Activated naive CD8-positive, alpha-beta T cell treated with anti-CD3 and anti-CD28 coated beads, Interleukin-2, amount 50 U/mL, for 24 hours (primary cell): ENCODE measurements at regions not wholly inside any gene's neighbourhood (a gene's known extent, or its start where the extent isn't known, plus 50 kb on each side); places are given as distances from the start of the nearest gene placed in this dataset.
"Not testable (repeated sequence)": the region's sequence is repeated elsewhere in the genome, so short reads cannot be mapped to it uniquely, and the experiment has no call there.

ENCODE experiments used
- ATAC-seq: fragments of 150-1000 bp; cut with Tn5 transposase; one replicate; pipeline ENCODE4 v1.10.0; 2021
- DNase-seq: peaks from one replicate; pipeline ENCODE4 v3.0.0; 2021
- H3K27ac Mint-ChIP-seq: one replicate; pipeline ENCODE4 v1.8.0; 2021; ENCODE audit warnings: mild to moderate bottlenecking, mixed read lengths
- H3K27me3 Mint-ChIP-seq: one replicate; pipeline ENCODE4 v1.8.0; 2021; ENCODE audit warnings: mixed read lengths
- H3K36me3 Mint-ChIP-seq: one replicate; pipeline ENCODE4 v1.8.0; 2021; ENCODE audit warnings: low read depth, mixed read lengths
- H3K4me1 Mint-ChIP-seq: one replicate; pipeline ENCODE4 v1.8.0; 2021; ENCODE audit warnings: mixed read lengths
- H3K4me3 Mint-ChIP-seq: one replicate; pipeline ENCODE4 v1.8.0; 2021; ENCODE audit warnings: mild to moderate bottlenecking, moderate library complexity, mixed read lengths
- H3K9me3 Mint-ChIP-seq: one replicate; pipeline ENCODE4 v1.8.0; 2021; ENCODE audit warnings: mixed read lengths

GRCh38 chr9:38896404-38896803 lies 176.5 kb upstream of the FAM240B start:
- H3K4me1 Mint-ChIP-seq, H3K9me3 Mint-ChIP-seq, DNase-seq, ATAC-seq, H3K27ac Mint-ChIP-seq, H3K4me3 Mint-ChIP-seq, H3K36me3 Mint-ChIP-seq, H3K27me3 Mint-ChIP-seq: not testable (repeated sequence)

- not testable (repeated sequence) for H3K36me3 Mint-ChIP-seq, H3K27ac Mint-ChIP-seq
Observed at GRCh38 chr9:38895227-38895626, 175.3 kb upstream of the FAM240B start.

GRCh38 chr9:38892539-38893232 lies 172.8 kb upstream of the FAM240B start:
- not testable (repeated sequence) for ATAC-seq, H3K9me3 Mint-ChIP-seq, H3K36me3 Mint-ChIP-seq, H3K27me3 Mint-ChIP-seq, H3K27ac Mint-ChIP-seq, H3K4me3 Mint-ChIP-seq, H3K4me1 Mint-ChIP-seq, DNase-seq

More at GRCh38 chr9:38895227-38895626, 175.3 kb upstream of the FAM240B start:
- H3K4me1 Mint-ChIP-seq, ATAC-seq, H3K9me3 Mint-ChIP-seq, H3K4me3 Mint-ChIP-seq, H3K27me3 Mint-ChIP-seq, DNase-seq: not testable (repeated sequence)

GRCh38 chr9:38886076-38886475 lies 166.1 kb upstream of the FAM240B start:
- not testable (repeated sequence) for DNase-seq, H3K9me3 Mint-ChIP-seq, H3K27ac Mint-ChIP-seq, H3K4me1 Mint-ChIP-seq, H3K4me3 Mint-ChIP-seq, H3K36me3 Mint-ChIP-seq, H3K27me3 Mint-ChIP-seq, ATAC-seq

GRCh38 chr9:38875616-38876015 lies 155.7 kb upstream of the FAM240B start:
- ATAC-seq, H3K4me3 Mint-ChIP-seq, H3K9me3 Mint-ChIP-seq, H3K4me1 Mint-ChIP-seq, H3K27ac Mint-ChIP-seq, H3K36me3 Mint-ChIP-seq, DNase-seq, H3K27me3 Mint-ChIP-seq: not testable (repeated sequence)

GRCh38 chr9:38871282-38871940 lies 151.5 kb upstream of the FAM240B start:
- H3K27ac Mint-ChIP-seq, ATAC-seq, H3K4me1 Mint-ChIP-seq, DNase-seq, H3K4me3 Mint-ChIP-seq, H3K36me3 Mint-ChIP-seq, H3K27me3 Mint-ChIP-seq, H3K9me3 Mint-ChIP-seq: not testable (repeated sequence)

GRCh38 chr9:38859827-38860226 lies 139.9 kb upstream of the FAM240B start:
- H3K36me3 Mint-ChIP-seq, H3K27ac Mint-ChIP-seq, H3K27me3 Mint-ChIP-seq, H3K9me3 Mint-ChIP-seq, ATAC-seq, H3K4me3 Mint-ChIP-seq, H3K4me1 Mint-ChIP-seq, DNase-seq: not testable (repeated sequence)

GRCh38 chr9:38848966-38849365 lies 129.0 kb upstream of the FAM240B start:
- not testable (repeated sequence) for ATAC-seq, DNase-seq, H3K4me3 Mint-ChIP-seq, H3K36me3 Mint-ChIP-seq, H3K27ac Mint-ChIP-seq, H3K9me3 Mint-ChIP-seq, H3K4me1 Mint-ChIP-seq, H3K27me3 Mint-ChIP-seq

GRCh38 chr9:38840213-38840612 lies 120.3 kb upstream of the FAM240B start:
- H3K4me1 Mint-ChIP-seq, DNase-seq, H3K27me3 Mint-ChIP-seq, ATAC-seq, H3K9me3 Mint-ChIP-seq, H3K36me3 Mint-ChIP-seq, H3K4me3 Mint-ChIP-seq, H3K27ac Mint-ChIP-seq: not testable (repeated sequence)

GRCh38 chr9:38833706-38834105 lies 113.8 kb upstream of the FAM240B start:
- DNase-seq, H3K36me3 Mint-ChIP-seq, H3K9me3 Mint-ChIP-seq, H3K27me3 Mint-ChIP-seq, H3K4me3 Mint-ChIP-seq, H3K4me1 Mint-ChIP-seq, ATAC-seq, H3K27ac Mint-ChIP-seq: not testable (repeated sequence)

GRCh38 chr9:38813855-38814254 lies 93.9 kb upstream of the FAM240B start:
- H3K27me3 Mint-ChIP-seq, H3K9me3 Mint-ChIP-seq, H3K4me1 Mint-ChIP-seq, ATAC-seq, H3K27ac Mint-ChIP-seq, H3K36me3 Mint-ChIP-seq, H3K4me3 Mint-ChIP-seq, DNase-seq: not testable (repeated sequence)

- not testable (repeated sequence) for H3K27ac Mint-ChIP-seq, DNase-seq, H3K4me3 Mint-ChIP-seq, ATAC-seq, H3K9me3 Mint-ChIP-seq, H3K36me3 Mint-ChIP-seq, H3K27me3 Mint-ChIP-seq, H3K4me1 Mint-ChIP-seq
Observed at GRCh38 chr9:38807919-38808459, 88.1 kb upstream of the FAM240B start.

- H3K27ac Mint-ChIP-seq: no peak overlapping the region
- H3K4me3 Mint-ChIP-seq: no peak overlapping the region
- peaks cover 2% of the 10 kb centered on the region for H3K27me3 Mint-ChIP-seq
- DNase-seq (no peak), ATAC-seq (no peak)
- no peaks in the 10 kb centered on the region for H3K4me1 Mint-ChIP-seq
- H3K36me3 Mint-ChIP-seq: no peaks in the 10 kb centered on the region
- H3K9me3 Mint-ChIP-seq: peaks cover 4% of the 10 kb centered on the region
Observed at GRCh38 chr9:38771593-38771992, 51.7 kb upstream of the FAM240B start.
